Mesenchymal stem cell (in vitro differentiated cells and primary cell): ENCODE measurements at regions not wholly inside any gene's neighbourhood (a gene's known extent, or its start where the extent isn't known, plus 50 kb on each side); places are given as distances from the start of the nearest gene placed in this dataset.

Source experiments
- DNase-seq: peaks from one replicate; pipeline ENCODE4 v3.0.0-alpha.2; 2013
- H2AFZ ChIP-seq: one replicate; pipeline ENCODE4 v1.6.1; 2013; ENCODE audit warnings: low read depth, mild to moderate bottlenecking, control low read depth, inconsistent platforms, low read length, moderate library complexity
- H2AK5ac ChIP-seq: 2 replicates; pipeline ENCODE4 v1.6.1; 2013; ENCODE audit warnings: low read length, moderate library complexity, mild to moderate bottlenecking, inconsistent platforms; ENCODE audit not compliant: severe bottlenecking
- H2BK120ac ChIP-seq: one replicate; pipeline ENCODE4 v1.6.1; 2013; ENCODE audit warnings: low read depth, mild to moderate bottlenecking, inconsistent platforms, low read length, moderate library complexity
- H2BK12ac ChIP-seq, 2 experiments: one replicate each; pipeline ENCODE4 v1.6.1; 2013; ENCODE audit warnings: inconsistent platforms in 2 of 2, low read length in 2 of 2, mild to moderate bottlenecking in 2 of 2, moderate library complexity in 2 of 2, control low read depth in 1 of 2
- H2BK15ac ChIP-seq: one replicate; pipeline ENCODE4 v1.6.1; 2013; ENCODE audit warnings: mild to moderate bottlenecking, low read depth, inconsistent platforms; ENCODE audit not compliant: poor library complexity, severe bottlenecking
- H2BK5ac ChIP-seq: 2 replicates; pipeline ENCODE4 v1.6.1; 2013; ENCODE audit warnings: low read depth, mild to moderate bottlenecking, low read length, control low read depth, inconsistent platforms; ENCODE audit not compliant: poor library complexity, severe bottlenecking
- H3K14ac ChIP-seq, 2 experiments: one replicate each; pipeline ENCODE4 v1.6.1; 2013; ENCODE audit warnings: inconsistent platforms in 2 of 2, low read length in 2 of 2, control low read depth in 1 of 2, mild to moderate bottlenecking in 1 of 2, moderate library complexity in 1 of 2
- H3K18ac ChIP-seq, 2 experiments: one replicate each; pipeline ENCODE4 v1.6.1; 2013; ENCODE audit warnings: inconsistent platforms in 2 of 2, low read length in 2 of 2, control low read depth in 1 of 2, low read depth in 1 of 2, mild to moderate bottlenecking in 1 of 2
- H3K23ac ChIP-seq, 2 experiments: one replicate each; pipeline ENCODE4 v1.6.1; 2013; ENCODE audit warnings: inconsistent platforms in 2 of 2, low read length in 2 of 2, mild to moderate bottlenecking in 2 of 2, moderate library complexity in 2 of 2, control low read depth in 1 of 2
- H3K27ac ChIP-seq: 2 replicates; pipeline ENCODE4 v1.5.1; 2013; ENCODE audit warnings: mild to moderate bottlenecking, moderate library complexity, low read length, control low read depth, inconsistent platforms; ENCODE audit not compliant: poor library complexity, severe bottlenecking
- H3K27me3 ChIP-seq, 2 experiments: 2 replicates each; pipeline versions ENCODE4 v1.6.1 to v1.7.0; 2013; ENCODE audit warnings: low read length in 2 of 2, mild to moderate bottlenecking in 2 of 2, moderate library complexity in 2 of 2, control low read depth in 1 of 2, inconsistent platforms in 1 of 2; ENCODE audit not compliant: control insufficient read depth in 1 of 2, insufficient read depth in 1 of 2
- H3K36me3 ChIP-seq, 2 experiments: 2 replicates each; pipeline versions ENCODE4 v1.6.1 to v1.7.0; 2013; ENCODE audit warnings: low read length in 2 of 2, control low read depth in 1 of 2, inconsistent platforms in 1 of 2, low read depth in 1 of 2, mild to moderate bottlenecking in 1 of 2; ENCODE audit not compliant: insufficient read depth in 2 of 2, control insufficient read depth in 1 of 2
- H3K4ac ChIP-seq, 2 experiments: one replicate each; pipeline ENCODE4 v1.6.1; 2013; ENCODE audit warnings: inconsistent platforms in 2 of 2, low read length in 2 of 2, mild to moderate bottlenecking in 2 of 2, moderate library complexity in 2 of 2, control low read depth in 1 of 2, low read depth in 1 of 2
- H3K4me1 ChIP-seq: 2 replicates; pipeline ENCODE4 v1.6.1; 2013; ENCODE audit warnings: low read depth, low read length, control low read depth; ENCODE audit not compliant: control insufficient read depth, insufficient read depth
- H3K4me2 ChIP-seq: 2 replicates; pipeline ENCODE4 v1.6.1; 2013; ENCODE audit warnings: low read length, mild to moderate bottlenecking, inconsistent platforms; ENCODE audit not compliant: poor library complexity, severe bottlenecking
- H3K4me3 ChIP-seq, 2 experiments: 2 replicates each; pipeline versions ENCODE4 v1.5.1 to v1.7.0; 2013; ENCODE audit warnings: low read length in 2 of 2, mild to moderate bottlenecking in 2 of 2, control low read depth in 1 of 2, low read depth in 1 of 2; ENCODE audit not compliant: insufficient read depth in 1 of 2
- H3K79me1 ChIP-seq: replicated peaks from 2 replicates; pipeline ENCODE4 v1.6.1; 2013; ENCODE audit warnings: mild to moderate bottlenecking, control low read depth, low read length, inconsistent platforms; ENCODE audit not compliant: poor library complexity, severe bottlenecking
- H3K9ac ChIP-seq: 2 replicates; pipeline ENCODE4 v1.7.0; 2013; ENCODE audit warnings: mild to moderate bottlenecking, low read length, moderate library complexity
- H3K9me3 ChIP-seq: 2 replicates; pipeline ENCODE4 v1.7.0; 2013; ENCODE audit warnings: mild to moderate bottlenecking, low read length; ENCODE audit not compliant: control insufficient read depth
- H4K8ac ChIP-seq: one replicate; pipeline ENCODE4 v1.6.1; 2013; ENCODE audit warnings: inconsistent platforms, mild to moderate bottlenecking, low read length, moderate library complexity
- H4K91ac ChIP-seq: one replicate; pipeline ENCODE4 v1.6.1; 2013; ENCODE audit warnings: mild to moderate bottlenecking, low read length, inconsistent platforms
- WGBS: methylation state at CpG from one replicate; pipeline ENCODE4 v1.1.7; 2013; ENCODE audit warnings: mixed read lengths; 5-methylcytosine and 5-hydroxymethylcytosine counted together

DNA sequence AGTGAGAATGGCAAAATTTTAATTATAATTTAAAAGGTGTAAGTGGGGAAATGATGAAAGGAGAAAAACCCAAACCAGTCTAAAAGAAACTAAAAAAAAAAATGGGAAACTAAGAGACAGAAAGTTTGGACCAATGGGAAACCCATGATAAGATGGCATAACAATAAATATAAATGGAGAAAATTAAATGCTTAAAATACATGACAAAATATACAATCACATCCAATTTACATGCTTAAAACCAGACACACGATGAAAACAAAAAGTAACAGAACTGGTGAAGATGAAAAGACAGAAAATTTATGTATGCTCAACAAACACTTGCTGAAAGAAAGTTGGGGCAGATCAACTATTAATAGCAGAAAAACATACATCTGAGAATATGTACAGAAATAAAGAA, 1471.1 kb downstream of the TBC1D22A start:
- no peak overlapping the region for H3K4me3 ChIP-seq
- peaks cover 0 to 4% of the 10 kb centered on the region in 2 experiments for H3K36me3 ChIP-seq
- H2AK5ac ChIP-seq, result no peak overlapping the region
- H4K91ac ChIP-seq, result no peak overlapping the region
- no peak overlapping the region for H3K9ac ChIP-seq
- H2BK120ac ChIP-seq, result no peak overlapping the region
- WGBS, result no CpG with 5 or more reads among the region's 1 CpG
- no peak overlapping the region for H3K18ac ChIP-seq
- no peak overlapping the region for H3K27ac ChIP-seq
- no peak overlapping the region for H3K14ac ChIP-seq
- no peaks in the 10 kb centered on the region for H3K4me1 ChIP-seq
- no peak overlapping the region for H4K8ac ChIP-seq
- no peak for DNase-seq
- H2BK5ac ChIP-seq, result no peak overlapping the region
- H2BK12ac ChIP-seq, result no peak overlapping the region
- H2BK15ac ChIP-seq, result no peak overlapping the region
- peaks cover 34% of the 10 kb centered on the region for H3K9me3 ChIP-seq
- no peak overlapping the region for H3K23ac ChIP-seq
- H3K27me3 ChIP-seq, result no peaks in the 10 kb centered on the region
- H3K4ac ChIP-seq, result no peak overlapping the region
- no peaks in the 10 kb centered on the region for H3K79me1 ChIP-seq
- no peak overlapping the region for H3K4me2 ChIP-seq
- no peak overlapping the region for H2AFZ ChIP-seq

DNA sequence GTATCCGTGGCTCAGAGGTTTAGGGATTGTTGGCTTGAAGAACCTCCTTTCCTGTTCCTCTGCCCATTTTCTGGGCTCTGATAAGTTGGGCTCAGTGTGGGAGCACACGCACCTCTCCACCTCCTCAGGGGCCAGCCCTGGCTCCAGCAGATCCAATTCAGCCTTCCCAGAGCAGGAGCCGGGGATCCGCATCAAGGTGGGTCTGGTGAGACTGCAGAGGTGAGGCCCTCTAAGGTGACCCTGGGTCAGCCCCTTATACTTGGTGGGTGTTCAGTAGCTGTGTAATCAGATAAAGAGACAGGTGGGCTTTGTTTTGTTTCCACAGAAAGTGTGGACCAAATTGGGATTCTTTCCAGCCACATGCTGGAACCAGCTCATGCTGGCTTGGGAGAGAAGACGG, 1466.0 kb downstream of the TBC1D22A start:
- Histone ChIP-seq H2AFZ (no peak overlapping the region), H3K4me1 (no peaks in the 10 kb centered on the region), H3K23ac (no peak overlapping the region), H3K36me3 (no peaks in the 10 kb centered on the region), H3K9ac (no peak overlapping the region), H2BK5ac (no peak overlapping the region), H3K27me3 (no peaks in the 10 kb centered on the region), H2BK12ac (no peak overlapping the region), H3K79me1 (no peaks in the 10 kb centered on the region), H2BK120ac (no peak overlapping the region), H3K9me3 (peaks cover 25% of the 10 kb centered on the region), H3K4ac (no peak overlapping the region), H2AK5ac (no peak overlapping the region), H3K4me3 (no peak overlapping the region), H3K14ac (no peak overlapping the region), H3K4me2 (no peak overlapping the region), H2BK15ac (no peak overlapping the region), H3K18ac (no peak overlapping the region), H4K8ac (no peak overlapping the region), H4K91ac (no peak overlapping the region), H3K27ac (no peak overlapping the region)
- no peak for DNase-seq
- 79% methylated on average over 5 of the region's 5 CpGs for WGBS

- H3K4me1 ChIP-seq, result no peaks in the 10 kb centered on the region
- H3K79me1 ChIP-seq, result no peaks in the 10 kb centered on the region
- H3K4me3 ChIP-seq, result no peak overlapping the region
- H3K27me3 ChIP-seq, result no peaks in the 10 kb centered on the region
- no peak overlapping the region for H2BK120ac ChIP-seq
- H3K23ac ChIP-seq, result no peak overlapping the region
- H2BK5ac ChIP-seq, result no peak overlapping the region
- no peak overlapping the region for H3K18ac ChIP-seq
- DNase-seq, result no peak
- H3K4ac ChIP-seq, result no peak overlapping the region
- H2BK15ac ChIP-seq, result no peak overlapping the region
- no peak overlapping the region for H4K8ac ChIP-seq
- no peak overlapping the region for H2AFZ ChIP-seq
- no peak overlapping the region for H3K14ac ChIP-seq
- H3K4me2 ChIP-seq, result no peak overlapping the region
- H3K9ac ChIP-seq, result no peak overlapping the region
- peaks cover 19% of the 10 kb centered on the region for H3K9me3 ChIP-seq
- no peak overlapping the region for H2AK5ac ChIP-seq
- 81% methylated on average over 4 of the region's 4 CpGs for WGBS
- H3K27ac ChIP-seq, result no peak overlapping the region
- no peaks in the 10 kb centered on the region for H3K36me3 ChIP-seq
- H4K91ac ChIP-seq, result no peak overlapping the region
- H2BK12ac ChIP-seq, result no peak overlapping the region
Measured at GRCh38 chr22:48227341-48228018, 1465.0 kb downstream of the TBC1D22A start.

DNA sequence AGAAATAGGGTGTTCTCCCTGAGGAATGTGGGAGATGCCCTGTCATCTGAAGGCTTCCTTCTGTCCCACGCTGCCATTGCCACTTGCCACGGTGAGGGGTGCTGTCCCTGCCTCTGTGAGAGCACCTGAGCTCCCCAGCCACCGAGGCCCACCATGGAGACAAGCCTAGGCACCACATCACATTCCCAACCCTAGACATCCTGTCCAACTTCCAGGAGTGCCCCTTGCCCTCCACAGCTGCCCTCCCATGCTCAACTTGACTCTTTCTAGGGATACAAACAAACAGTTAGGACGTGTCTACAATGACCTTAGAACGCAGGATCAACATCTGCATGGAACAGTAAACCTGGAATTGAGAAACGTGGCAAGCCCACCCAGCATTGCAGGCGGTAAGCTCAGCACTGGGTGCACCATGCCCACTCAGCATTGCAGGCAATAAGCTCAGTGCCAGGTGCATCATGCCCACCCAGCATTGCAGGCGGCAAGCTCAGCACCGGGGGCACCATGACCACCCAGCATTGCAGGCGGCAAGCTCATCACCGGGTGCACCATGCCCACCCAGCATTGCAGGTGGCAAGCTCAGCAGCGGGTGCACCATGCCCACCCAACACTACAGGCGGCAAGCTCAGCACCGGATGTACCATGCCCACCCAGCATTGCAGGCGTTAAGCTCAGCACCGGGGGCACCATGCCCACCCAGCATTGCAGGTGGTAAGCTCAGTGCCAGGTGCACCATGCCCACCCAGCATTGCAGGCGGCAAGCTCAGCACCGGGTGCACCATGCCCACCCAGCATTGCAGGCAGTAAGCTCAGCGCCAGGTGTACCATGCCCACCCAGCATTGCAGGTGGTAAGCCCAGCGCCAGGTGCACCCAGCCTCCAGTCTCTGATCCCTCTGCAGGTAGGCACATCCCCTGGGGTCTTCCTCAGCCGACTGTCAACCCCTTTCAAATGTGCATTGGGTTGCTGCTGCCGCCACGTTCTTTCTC, 1463.9 kb downstream of the TBC1D22A start:
- Histone ChIP-seq H3K23ac (no peak overlapping the region), H3K4me2 (no peak overlapping the region), H3K4me3 (no peak overlapping the region), H3K79me1 (no peaks in the 10 kb centered on the region), H2AK5ac (no peak overlapping the region), H4K8ac (no peak overlapping the region), H3K4ac (no peak overlapping the region), H2BK12ac (no peak overlapping the region), H2BK15ac (no peak overlapping the region), H3K36me3 (no peaks in the 10 kb centered on the region), H2AFZ (no peak overlapping the region), H2BK120ac (no peak overlapping the region), H3K14ac (no peak overlapping the region), H4K91ac (no peak overlapping the region), H2BK5ac (no peak overlapping the region), H3K27me3 (no peaks in the 10 kb centered on the region), H3K27ac (no peak overlapping the region), H3K9me3 (peaks cover 9% of the 10 kb centered on the region), H3K4me1 (no peaks in the 10 kb centered on the region), H3K9ac (no peak overlapping the region), H3K18ac (no peak overlapping the region)
- no peak for DNase-seq
- WGBS, result 77% methylated on average over 23 of the region's 23 CpGs
